ENCODE measurements at regions not wholly inside any gene's neighbourhood (a gene's known extent, or its start where the extent isn't known, plus 50 kb on each side); places are given as distances from the start of the nearest gene placed in this dataset.

DNA sequence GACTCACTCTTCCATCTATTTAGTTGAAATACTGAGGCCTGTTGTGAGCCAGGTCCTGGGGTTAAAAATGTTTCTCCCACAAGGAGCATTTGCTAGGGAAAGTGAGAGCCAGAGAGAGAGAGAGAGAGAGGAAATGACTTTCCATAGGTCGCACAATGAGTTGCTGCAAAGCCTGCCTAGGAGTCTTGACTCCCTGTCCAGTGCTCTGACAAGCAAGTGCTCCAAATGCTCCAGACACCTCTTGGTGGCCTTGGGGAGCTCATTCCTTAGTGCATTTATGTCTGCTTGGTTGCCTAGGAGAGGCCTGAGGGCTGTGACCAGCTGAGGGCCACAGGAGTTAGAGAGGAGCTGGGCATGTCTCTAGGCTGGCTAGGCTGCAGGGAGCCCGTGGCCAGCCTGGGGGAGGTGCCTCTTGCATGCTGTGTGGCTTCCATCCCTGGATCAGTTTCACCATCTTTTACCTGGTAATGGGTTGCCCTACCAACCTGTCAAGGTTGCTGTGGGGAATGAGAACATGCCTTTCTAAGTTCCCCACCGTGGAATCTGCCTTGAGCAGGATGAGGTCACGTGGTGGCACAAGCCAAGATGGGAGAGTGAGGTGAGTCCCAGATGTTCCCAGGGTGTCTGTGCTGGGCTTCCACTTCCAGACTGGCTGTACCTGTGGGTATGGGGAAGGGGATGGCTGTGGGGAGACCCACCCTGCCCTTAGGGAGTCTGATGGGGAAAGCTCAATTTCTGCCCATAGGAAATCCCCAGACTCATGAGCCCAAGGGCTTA, 105.0 kb downstream of the VEGFA start:
- H3K27ac ChIP-seq (ENCODE audit: low read length) = no peak overlapping the region
- no peaks in the 10 kb centered on the region for H3K27me3 ChIP-seq (ENCODE audit: control insufficient read depth, insufficient read depth, low read length)
- H3K9ac ChIP-seq (ENCODE audit: low read length) = no peak overlapping the region
- no peak overlapping the region for H3K4me3 ChIP-seq (ENCODE audit: low read length)
- no peaks in the 10 kb centered on the region for H3K36me3 ChIP-seq (ENCODE audit: control insufficient read depth, low read depth, low read length)
- no peaks in the 10 kb centered on the region for H3K9me3 ChIP-seq (ENCODE audit: control insufficient read depth, low read depth, low read length)
- H3K4me1 ChIP-seq (ENCODE audit: control insufficient read depth, low read depth, low read length) = peaks cover 5% of the 10 kb centered on the region

DNA sequence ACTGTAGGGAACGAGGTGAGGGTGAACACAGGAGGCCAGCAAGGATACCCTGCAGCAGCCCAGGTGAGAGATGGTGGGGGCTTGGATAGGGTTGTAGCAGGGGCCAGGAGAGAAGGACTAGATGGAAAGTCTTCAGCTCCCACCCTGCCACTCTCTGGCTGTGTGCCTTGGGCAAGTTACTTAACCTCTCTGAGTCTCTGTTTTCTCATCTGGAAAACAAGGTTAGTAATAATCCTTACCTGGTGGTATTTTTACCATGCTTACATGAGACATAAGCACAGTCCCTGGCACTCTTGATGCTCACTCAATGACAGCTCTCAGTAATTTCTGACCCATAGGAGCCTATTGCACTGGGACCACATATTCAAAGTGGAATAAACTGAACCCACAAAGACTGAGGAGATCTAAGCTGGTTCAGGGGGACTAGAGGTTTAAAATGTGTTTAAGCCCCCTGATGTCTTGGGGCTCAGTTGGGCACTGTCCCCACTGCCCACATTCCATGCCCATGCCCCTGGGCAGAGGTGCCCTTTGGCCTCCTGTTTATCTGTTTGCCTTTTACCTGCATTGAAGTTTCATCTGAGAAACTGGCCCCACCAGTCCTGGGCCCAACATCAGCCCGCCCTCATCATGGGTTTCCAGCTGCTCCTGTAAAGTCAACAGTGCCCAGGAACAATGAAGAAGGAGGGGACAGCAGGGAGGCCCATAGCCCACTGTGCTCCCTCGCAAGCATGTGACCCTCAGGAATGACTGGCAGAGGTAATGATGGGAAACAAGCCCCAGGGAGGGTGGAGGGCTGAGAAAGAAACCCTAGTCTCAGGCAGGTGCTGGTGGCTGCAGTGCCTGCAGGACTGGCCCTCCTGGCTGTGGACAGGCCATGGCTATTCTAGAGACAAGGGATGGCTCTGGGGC, 104.0 kb downstream of the VEGFA start:
- Histone ChIP-seq H3K27me3 (ENCODE audit: control insufficient read depth, insufficient read depth, low read length) (no peaks in the 10 kb centered on the region), H3K27ac (ENCODE audit: low read length) (no peak overlapping the region), H3K36me3 (ENCODE audit: control insufficient read depth, low read depth, low read length) (no peaks in the 10 kb centered on the region), H3K9ac (ENCODE audit: low read length) (no peak overlapping the region), H3K4me1 (ENCODE audit: control insufficient read depth, low read depth, low read length) (peaks cover 11% of the 10 kb centered on the region), H3K4me3 (ENCODE audit: low read length) (no peak overlapping the region), H3K9me3 (ENCODE audit: control insufficient read depth, low read depth, low read length) (no peaks in the 10 kb centered on the region)

DNA sequence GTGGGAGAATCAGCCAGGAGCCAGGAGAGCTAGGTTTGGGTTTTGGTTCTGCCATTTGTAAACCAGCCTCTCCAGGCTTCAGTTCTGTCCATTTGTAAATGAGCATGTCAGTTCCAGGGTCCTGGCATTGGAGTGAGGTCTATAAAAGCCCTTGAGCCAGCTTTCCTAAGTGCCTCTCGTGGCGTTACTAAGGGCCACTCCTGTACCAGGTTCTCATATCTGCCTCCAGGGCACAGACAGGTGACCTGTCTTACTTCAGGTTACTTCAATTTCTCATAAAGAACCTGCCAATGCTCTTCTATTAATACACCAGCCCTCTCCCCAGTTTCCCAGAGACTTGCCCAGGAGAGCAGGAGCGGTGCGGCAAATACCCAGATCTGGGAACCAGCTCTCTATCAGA, 101.9 kb downstream of the VEGFA start:
- H3K27me3 ChIP-seq (ENCODE audit: control insufficient read depth, insufficient read depth, low read length) = no peaks in the 10 kb centered on the region
- peaks cover 11% of the 10 kb centered on the region for H3K4me1 ChIP-seq (ENCODE audit: control insufficient read depth, low read depth, low read length)
- no peak overlapping the region for H3K27ac ChIP-seq (ENCODE audit: low read length)
- no peak overlapping the region for H3K4me3 ChIP-seq (ENCODE audit: low read length)
- no peak overlapping the region for H3K9ac ChIP-seq (ENCODE audit: low read length)
- no peaks in the 10 kb centered on the region for H3K36me3 ChIP-seq (ENCODE audit: control insufficient read depth, low read depth, low read length)
- no peaks in the 10 kb centered on the region for H3K9me3 ChIP-seq (ENCODE audit: control insufficient read depth, low read depth, low read length)

DNA sequence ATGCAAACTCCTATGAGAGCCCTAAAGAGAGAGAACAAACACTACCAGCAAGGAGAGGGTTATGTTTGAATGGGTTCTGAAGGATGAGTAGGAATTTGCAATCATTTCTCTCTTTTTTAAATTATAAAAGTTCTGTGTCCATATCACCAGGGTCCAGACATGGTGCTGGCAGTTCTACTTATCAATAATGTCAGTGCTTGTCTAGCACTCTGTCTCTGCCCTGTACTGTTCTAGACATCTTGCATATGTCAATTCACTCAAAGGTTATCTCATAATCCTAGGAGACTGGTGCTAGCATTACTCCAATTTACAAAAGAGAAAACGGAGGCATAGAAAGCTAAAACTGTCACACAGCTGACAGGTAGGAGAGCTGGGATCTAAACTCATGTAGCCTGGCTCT, 101.3 kb downstream of the VEGFA start:
- no peak overlapping the region for H3K9ac ChIP-seq (ENCODE audit: low read length)
- no peak overlapping the region for H3K4me3 ChIP-seq (ENCODE audit: low read length)
- no peaks in the 10 kb centered on the region for H3K9me3 ChIP-seq (ENCODE audit: control insufficient read depth, low read depth, low read length)
- H3K27ac ChIP-seq (ENCODE audit: low read length) = no peak overlapping the region
- H3K4me1 ChIP-seq (ENCODE audit: control insufficient read depth, low read depth, low read length) = peaks cover 11% of the 10 kb centered on the region
- H3K27me3 ChIP-seq (ENCODE audit: control insufficient read depth, insufficient read depth, low read length) = no peaks in the 10 kb centered on the region
- H3K36me3 ChIP-seq (ENCODE audit: control insufficient read depth, low read depth, low read length) = no peaks in the 10 kb centered on the region

DNA sequence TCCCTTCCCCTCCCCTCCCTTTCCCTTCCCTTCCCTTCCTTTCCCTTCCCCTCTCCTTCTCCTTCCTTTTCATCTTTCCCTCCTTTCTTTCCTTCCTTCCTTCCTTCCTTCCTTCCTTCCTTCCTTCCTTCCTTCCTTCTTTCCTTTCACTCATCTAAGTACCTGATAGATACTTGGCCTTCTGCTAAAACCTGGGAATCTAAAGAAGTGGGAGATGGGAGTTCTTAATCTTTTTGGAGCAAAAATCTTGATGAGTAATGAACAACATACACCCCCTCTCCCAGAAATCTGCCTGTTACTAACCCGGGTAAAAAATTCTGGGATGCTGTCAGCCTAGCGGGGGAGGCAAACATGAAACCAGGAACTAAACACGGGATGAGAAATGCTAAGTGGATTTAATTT, 100.7 kb downstream of the VEGFA start:
- H3K4me3 ChIP-seq (ENCODE audit: low read length) = no peak overlapping the region
- no peak overlapping the region for H3K27ac ChIP-seq (ENCODE audit: low read length)
- no peaks in the 10 kb centered on the region for H3K36me3 ChIP-seq (ENCODE audit: control insufficient read depth, low read depth, low read length)
- H3K27me3 ChIP-seq (ENCODE audit: control insufficient read depth, insufficient read depth, low read length) = no peaks in the 10 kb centered on the region
- H3K9me3 ChIP-seq (ENCODE audit: control insufficient read depth, low read depth, low read length) = no peaks in the 10 kb centered on the region
- no peak overlapping the region for H3K9ac ChIP-seq (ENCODE audit: low read length)
- H3K4me1 ChIP-seq (ENCODE audit: control insufficient read depth, low read depth, low read length) = peaks cover 11% of the 10 kb centered on the region

DNA sequence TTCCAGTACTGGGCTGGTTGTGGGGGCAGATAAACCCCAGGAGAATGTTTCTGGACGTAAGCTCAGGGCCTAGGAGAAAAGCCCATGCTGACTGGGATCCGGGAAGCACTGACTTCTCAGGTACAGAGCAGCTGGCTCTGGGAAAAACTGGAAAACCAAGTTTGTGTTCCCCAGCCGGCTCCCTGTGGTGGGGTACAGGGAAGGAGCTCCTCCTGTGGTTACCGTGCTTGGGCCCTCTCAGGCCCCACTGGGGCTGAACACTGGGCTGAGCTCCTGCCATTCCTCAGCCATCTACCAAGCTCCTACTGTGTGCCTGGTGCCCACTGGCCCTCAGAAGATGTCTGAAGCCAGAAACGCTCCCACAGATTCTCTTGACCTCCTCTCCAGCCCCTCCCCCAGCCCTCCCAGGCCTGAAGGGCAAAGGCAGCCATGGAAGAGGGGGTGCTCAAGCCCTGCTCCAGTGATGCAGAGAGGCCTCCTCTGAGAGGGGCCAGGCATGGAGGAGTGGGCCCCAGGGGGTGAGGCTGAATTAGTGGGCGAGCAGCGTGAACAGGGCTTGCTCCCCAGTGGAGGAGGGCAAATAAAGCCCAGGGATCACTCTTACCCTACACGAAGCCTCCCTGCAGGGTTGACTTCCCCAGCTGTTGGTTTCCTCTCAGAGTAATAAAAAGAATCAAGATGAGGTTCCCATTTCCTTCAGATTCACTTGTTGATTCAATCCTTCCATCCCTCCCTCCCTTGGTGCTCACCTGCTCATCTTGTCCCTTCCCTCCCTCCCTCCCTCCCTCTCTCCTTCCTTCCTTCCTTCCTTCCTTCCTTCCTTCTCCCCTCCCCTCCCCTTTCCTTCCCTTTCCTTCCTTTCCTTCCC, 100.0 kb downstream of the VEGFA start:
- H3K36me3 ChIP-seq (ENCODE audit: control insufficient read depth, low read depth, low read length) = no peaks in the 10 kb centered on the region
- no peaks in the 10 kb centered on the region for H3K27me3 ChIP-seq (ENCODE audit: control insufficient read depth, insufficient read depth, low read length)
- H3K9me3 ChIP-seq (ENCODE audit: control insufficient read depth, low read depth, low read length) = no peaks in the 10 kb centered on the region
- no peak overlapping the region for H3K27ac ChIP-seq (ENCODE audit: low read length)
- no peak overlapping the region for H3K9ac ChIP-seq (ENCODE audit: low read length)
- H3K4me3 ChIP-seq (ENCODE audit: low read length) = no peak overlapping the region
- H3K4me1 ChIP-seq (ENCODE audit: control insufficient read depth, low read depth, low read length) = peaks cover 11% of the 10 kb centered on the region

DNA sequence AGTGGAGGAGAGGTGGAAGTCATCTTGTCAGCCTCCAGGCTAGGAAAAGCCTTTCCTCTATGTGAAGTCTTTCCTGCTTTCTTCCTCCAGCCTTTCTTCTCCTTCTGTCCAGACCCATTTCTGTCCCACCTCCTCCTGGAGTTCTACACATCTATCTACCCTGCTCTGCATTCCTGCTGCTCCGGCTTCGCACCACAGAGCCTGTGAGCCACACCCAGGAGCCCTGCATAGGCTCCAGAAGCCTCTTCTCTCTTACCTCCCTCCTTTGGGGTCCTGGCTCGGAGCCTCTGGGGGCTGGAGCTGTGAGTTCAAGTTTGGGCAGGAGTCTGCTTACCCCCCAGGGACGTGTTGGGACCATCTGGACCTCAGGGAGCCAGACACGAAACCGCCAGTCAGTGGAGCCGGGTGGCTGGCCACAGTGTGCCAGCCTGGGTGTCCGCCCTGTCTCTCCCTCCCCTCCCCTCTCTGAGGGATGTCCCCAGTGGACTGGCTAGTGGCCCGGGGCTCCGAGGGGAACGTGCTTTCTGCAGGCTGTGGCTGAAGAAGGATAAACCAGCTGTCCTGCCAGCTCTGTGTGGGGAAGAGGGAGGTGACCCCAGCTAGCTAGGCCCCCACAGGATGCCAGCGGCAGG, 99.2 kb downstream of the VEGFA start:
- H3K9ac ChIP-seq (ENCODE audit: low read length) = no peak overlapping the region
- no peaks in the 10 kb centered on the region for H3K27me3 ChIP-seq (ENCODE audit: control insufficient read depth, insufficient read depth, low read length)
- H3K4me3 ChIP-seq (ENCODE audit: low read length) = no peak overlapping the region
- peaks cover 11% of the 10 kb centered on the region for H3K4me1 ChIP-seq (ENCODE audit: control insufficient read depth, low read depth, low read length)
- H3K36me3 ChIP-seq (ENCODE audit: control insufficient read depth, low read depth, low read length) = no peaks in the 10 kb centered on the region
- H3K27ac ChIP-seq (ENCODE audit: low read length) = no peak overlapping the region
- no peaks in the 10 kb centered on the region for H3K9me3 ChIP-seq (ENCODE audit: control insufficient read depth, low read depth, low read length)

DNA sequence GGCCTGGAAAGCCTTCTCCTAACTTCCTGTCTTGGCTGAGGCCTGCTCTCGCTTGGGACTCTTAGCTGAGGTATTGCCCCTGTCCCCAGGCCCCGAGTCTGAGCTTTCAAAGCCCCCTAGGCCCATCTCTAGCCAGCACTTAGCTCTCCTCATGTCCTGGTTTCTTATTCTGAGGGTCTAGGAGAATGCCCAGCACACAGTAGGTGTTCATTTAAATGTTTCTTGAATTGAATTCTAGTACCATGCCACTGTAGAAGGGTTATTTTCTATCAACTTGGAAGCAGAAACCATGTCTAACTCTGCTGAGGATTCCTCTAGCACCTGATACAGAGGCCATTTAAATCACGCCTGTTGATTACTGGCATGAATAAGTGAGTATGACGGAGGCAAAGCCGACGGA, 98.5 kb downstream of the VEGFA start:
- Histone ChIP-seq H3K4me1 (ENCODE audit: control insufficient read depth, low read depth, low read length) (peaks cover 11% of the 10 kb centered on the region), H3K9ac (ENCODE audit: low read length) (no peak overlapping the region), H3K27me3 (ENCODE audit: control insufficient read depth, insufficient read depth, low read length) (no peaks in the 10 kb centered on the region), H3K9me3 (ENCODE audit: control insufficient read depth, low read depth, low read length) (no peaks in the 10 kb centered on the region), H3K27ac (ENCODE audit: low read length) (no peak overlapping the region), H3K4me3 (ENCODE audit: low read length) (no peak overlapping the region), H3K36me3 (ENCODE audit: control insufficient read depth, low read depth, low read length) (no peaks in the 10 kb centered on the region)

DNA sequence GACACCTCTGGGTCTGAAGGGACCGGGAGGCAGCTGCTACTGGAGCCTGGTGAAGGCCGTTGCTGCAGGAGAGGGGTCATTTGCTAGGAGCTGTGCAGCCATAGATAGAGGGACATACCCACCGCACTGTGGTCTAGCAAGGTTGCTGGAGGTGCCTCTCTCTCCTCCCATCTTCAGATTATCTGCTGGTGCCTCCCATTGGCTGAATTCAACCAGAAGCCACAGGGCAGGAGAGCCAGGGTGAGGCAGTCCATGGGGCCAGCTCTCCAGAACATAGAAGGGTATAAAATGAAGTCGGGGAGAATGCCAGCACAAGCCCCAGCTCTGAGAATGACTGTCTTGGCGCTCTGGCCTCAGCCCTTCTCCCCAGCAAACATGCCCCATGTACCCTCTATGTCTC, 98.0 kb downstream of the VEGFA start:
- H3K9ac ChIP-seq (ENCODE audit: low read length) = no peak overlapping the region
- H3K9me3 ChIP-seq (ENCODE audit: control insufficient read depth, low read depth, low read length) = no peaks in the 10 kb centered on the region
- no peak overlapping the region for H3K4me3 ChIP-seq (ENCODE audit: low read length)
- no peak overlapping the region for H3K27ac ChIP-seq (ENCODE audit: low read length)
- H3K27me3 ChIP-seq (ENCODE audit: control insufficient read depth, insufficient read depth, low read length) = no peaks in the 10 kb centered on the region
- no peaks in the 10 kb centered on the region for H3K36me3 ChIP-seq (ENCODE audit: control insufficient read depth, low read depth, low read length)
- peaks cover 11% of the 10 kb centered on the region for H3K4me1 ChIP-seq (ENCODE audit: control insufficient read depth, low read depth, low read length)

DNA sequence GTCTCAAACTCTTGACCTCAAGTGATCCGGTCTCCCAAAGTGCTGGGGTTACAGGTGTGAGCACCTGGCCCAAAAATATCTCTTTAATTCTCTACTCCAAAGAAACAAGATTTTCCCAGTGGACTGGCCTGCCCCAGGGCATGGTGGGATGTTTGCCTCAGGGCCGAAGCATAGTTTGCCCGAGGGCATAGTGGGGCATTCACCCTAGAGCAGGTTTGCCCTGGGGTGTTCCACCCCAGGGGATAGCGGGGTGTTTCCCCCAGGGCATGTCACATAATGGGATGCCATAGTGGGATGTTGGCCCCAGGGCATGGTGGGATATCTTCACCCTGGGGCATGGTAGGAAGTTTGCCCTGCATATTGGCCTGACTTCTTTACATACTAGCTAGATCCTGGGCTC, 97.2 kb downstream of the VEGFA start:
- Histone ChIP-seq H3K27ac (ENCODE audit: low read length) (no peak overlapping the region), H3K27me3 (ENCODE audit: control insufficient read depth, insufficient read depth, low read length) (no peaks in the 10 kb centered on the region), H3K4me1 (ENCODE audit: control insufficient read depth, low read depth, low read length) (peaks cover 11% of the 10 kb centered on the region), H3K4me3 (ENCODE audit: low read length) (no peak overlapping the region), H3K9me3 (ENCODE audit: control insufficient read depth, low read depth, low read length) (no peaks in the 10 kb centered on the region), H3K36me3 (ENCODE audit: control insufficient read depth, low read depth, low read length) (no peaks in the 10 kb centered on the region), H3K9ac (ENCODE audit: low read length) (no peak overlapping the region)
